ENCODE measurements at regions not wholly inside any gene's neighbourhood (a gene's known extent, or its start where the extent isn't known, plus 50 kb on each side); places are given as distances from the start of the nearest gene placed in this dataset.

GRCh38 chr4:38230821-38231563 is 270.8 kb downstream of the PTTG2 start:
- DNase-seq (ENCODE audit: low spot score) = no peak

- DNase-seq (ENCODE audit: low spot score) = no peak
Observed at GRCh38 chr4:38231626-38232025, 271.4 kb downstream of the PTTG2 start.

- no peak for DNase-seq (ENCODE audit: low spot score)
Observed at GRCh38 chr4:38232741-38233140, 272.5 kb downstream of the PTTG2 start.

- no peak for DNase-seq (ENCODE audit: low spot score)
Observed at GRCh38 chr4:38233727-38234480, 273.7 kb downstream of the PTTG2 start.

GRCh38 chr4:38235354-38235753 is 275.2 kb downstream of the PTTG2 start:
- DNase-seq (ENCODE audit: low spot score) = no peak

- DNase-seq (ENCODE audit: low spot score) = no peak
Observed at GRCh38 chr4:38236003-38236402, 275.8 kb downstream of the PTTG2 start.

GRCh38 chr4:38236503-38236902 is 276.3 kb downstream of the PTTG2 start:
- DNase-seq (ENCODE audit: low spot score) = no peak

- no peak for DNase-seq (ENCODE audit: low spot score)
Observed at GRCh38 chr4:38237139-38237538, 276.9 kb downstream of the PTTG2 start.

GRCh38 chr4:38241541-38241940 is 281.3 kb downstream of the PTTG2 start:
- no peak for DNase-seq (ENCODE audit: low spot score)

GRCh38 chr4:38242101-38242500 is 281.9 kb downstream of the PTTG2 start:
- DNase-seq (ENCODE audit: low spot score) = no peak

- no peak for DNase-seq (ENCODE audit: low spot score)
Observed at GRCh38 chr4:38242822-38243387, 282.7 kb downstream of the PTTG2 start.

GRCh38 chr4:38243388-38244053 is 283.3 kb downstream of the PTTG2 start:
- no peak for DNase-seq (ENCODE audit: low spot score)

- no peak for DNase-seq (ENCODE audit: low spot score)
Observed at GRCh38 chr4:38254825-38255224, 294.6 kb downstream of the PTTG2 start.

GRCh38 chr4:38255572-38255971 is 295.4 kb downstream of the PTTG2 start:
- DNase-seq (ENCODE audit: low spot score) = no peak

- DNase-seq (ENCODE audit: low spot score) = peak; percentile 91
Observed at GRCh38 chr4:38266616-38267015, 306.4 kb downstream of the PTTG2 start.

- no peak for DNase-seq (ENCODE audit: low spot score)
Observed at GRCh38 chr4:38268108-38268820, 308.1 kb downstream of the PTTG2 start.

- DNase-seq (ENCODE audit: low spot score) = no peak
Observed at GRCh38 chr4:38268837-38269236, 308.6 kb downstream of the PTTG2 start.

GRCh38 chr4:38273407-38273806 is 313.2 kb downstream of the PTTG2 start:
- peak; percentile 52 for DNase-seq (ENCODE audit: low spot score)

- DNase-seq (ENCODE audit: low spot score) = no peak
Observed at GRCh38 chr4:38275331-38276100, 315.3 kb downstream of the PTTG2 start.

- DNase-seq (ENCODE audit: low spot score) = no peak
Observed at GRCh38 chr4:38278255-38278654, 318.1 kb downstream of the PTTG2 start.

- DNase-seq (ENCODE audit: low spot score) = no peak
Observed at GRCh38 chr4:38279077-38279476, 318.9 kb downstream of the PTTG2 start.

Data from globus pallidus (tissue), 1 donor.